Right lobe of liver (tissue), 6 donors: ENCODE measurements at regions not wholly inside any gene's neighbourhood (a gene's known extent, or its start where the extent isn't known, plus 50 kb on each side); places are given as distances from the start of the nearest gene placed in this dataset.

Experiments
- ATAC-seq, 4 donors: fragments of 200-7000 bp; cut with Tn5 transposase; one replicate each; pipeline ENCODE4 v1.9.1; 2020; ENCODE audit warnings: mild to moderate bottlenecking in 4 of 4, moderate library complexity in 4 of 4
- DNase-seq, 3 donors: peaks; one replicate each; pipeline ENCODE4 v3.0.0-alpha.2; 2020
- H3K27ac ChIP-seq, 3 donors: fragments of 200-600 bp; one replicate each; pipeline ENCODE4 v1.8.0; 2022
- H3K27me3 ChIP-seq, 2 donors: fragments of 200-600 bp; one replicate each; pipeline ENCODE4 v1.8.0; 2022
- H3K36me3 ChIP-seq, 4 donors: fragments of 200-600 bp; sonication (generic) in 1 of 4; one replicate each; pipeline versions ENCODE4 v1.5.1 to v1.8.0; 2017 to 2022; ENCODE audit warnings: control low read depth in 1 of 4
- H3K4me1 ChIP-seq, 4 donors: fragments of 200-600 bp; sonication (generic) in 1 of 4; one replicate each; pipeline versions ENCODE4 v1.5.1 to v1.8.0; 2017 to 2022; ENCODE audit warnings: control low read depth in 1 of 4
- H3K4me3 ChIP-seq, 3 donors: fragments of 200-600 bp; one replicate each; pipeline ENCODE4 v1.8.0; 2022
- H3K9me3 ChIP-seq, 4 donors: fragments of 200-600 bp; sonication (generic) in 1 of 4; one replicate each; pipeline versions ENCODE4 v1.5.1 to v1.8.0; 2017 to 2022; ENCODE audit warnings: control low read depth in 1 of 4
- CTCF ChIP-seq, 4 donors: fragments of 200-600 bp in 3 of 4; fragments of 450-650 bp in 1 of 4; IDR thresholded peaks; one replicate each; pipeline versions ENCODE4 v1.5.1 to v1.8.0; 2016 to 2022; ENCODE audit warnings: antibody characterized with exemption in 4 of 4, mild to moderate bottlenecking in 2 of 4
- POLR2A ChIP-seq: fragments of 450-650 bp; IDR thresholded peaks from one replicate; pipeline ENCODE4 v1.6.1; 2017; ENCODE audit warnings: antibody characterized with exemption, mild to moderate bottlenecking
- WGBS: methylation state at CpG from one replicate; pipeline ENCODE4 v1.1.6; 2018; ENCODE audit warnings: low coverage, low lambda C conversion rate; ENCODE audit not compliant: insufficient coverage; ENCODE audit errors: missing lambda C conversion rate; 5-methylcytosine and 5-hydroxymethylcytosine counted together
- intact Hi-C, 2 donors: fragments of 100-400 bp; cut with DNase I; formaldehyde crosslinking; loops; one replicate each; pipeline versions ENCODE4 v1.11.2 to v1.14.1; 2022
- donor health status: DM: no; HTN: yes; CAD: no.
- donor health status: DM: no; HTN: no; CAD: no.
- donor health status: DM: no; HTN: no; CAD: no.
- donor health status: DM: no; HTN: yes; CAD: no.
- donor health status: DM: no; HTN: yes; CAD: no.

GRCh38 chr11:34744511-34744910 lies 123.6 kb downstream of the EHF start:
- intact Hi-C loops = no loop called here

GRCh38 chr11:34738237-34738636 lies 117.3 kb downstream of the EHF start:
- intact Hi-C loops = no loop called here

More at GRCh38 chr11:34744511-34744910, 123.6 kb downstream of the EHF start:
- Histone ChIP-seq H3K27ac (no peak overlapping the region), H3K36me3 (no peaks in the 10 kb centered on the region), H3K9me3 (no peaks in the 10 kb centered on the region), H3K4me3 (no peak overlapping the region), H3K4me1 (peaks cover 0 to 7% (median 0%) of the 10 kb centered on the region in 4 donors), H3K27me3 (no peaks in the 10 kb centered on the region)
- DNase-seq = no peak
- TF ChIP-seq POLR2A = no peak
- TF ChIP-seq CTCF (IDR thresholded peaks at IDR 0.05) = no peak
- no peak for ATAC-seq
- 100% methylated on average over 1 of the region's 3 CpGs for WGBS

GRCh38 chr11:34732831-34733230 lies 111.9 kb downstream of the EHF start:
- Histone ChIP-seq H3K4me1 (no peaks in the 10 kb centered on the region), H3K36me3 (no peaks in the 10 kb centered on the region), H3K9me3 (no peaks in the 10 kb centered on the region), H3K27ac (no peak overlapping the region), H3K4me3 (no peak overlapping the region), H3K27me3 (no peaks in the 10 kb centered on the region)
- ATAC-seq (peak in 3 of 4 donors; percentile 30 to 64 (median 62)), DNase-seq (no peak)
- intact Hi-C loops = no loop called here
- WGBS = 24% methylated on average over 1 of the region's 1 CpG
- TF ChIP-seq CTCF (IDR thresholded peaks at IDR 0.05) (no peak), POLR2A (no peak)

More at GRCh38 chr11:34738237-34738636, 117.3 kb downstream of the EHF start:
- H3K4me1 ChIP-seq = no peaks in the 10 kb centered on the region
- TF ChIP-seq CTCF (IDR thresholded peaks at IDR 0.05) (no peak), POLR2A (no peak)
- H3K36me3 ChIP-seq = no peaks in the 10 kb centered on the region
- no peaks in the 10 kb centered on the region for H3K27me3 ChIP-seq
- no peaks in the 10 kb centered on the region for H3K9me3 ChIP-seq
- no peak overlapping the region for H3K4me3 ChIP-seq
- H3K27ac ChIP-seq = no peak overlapping the region
- WGBS = 81% methylated on average over 5 of the region's 5 CpGs
- DNase-seq (no peak), ATAC-seq (no peak)

GRCh38 chr11:34731603-34732002 lies 110.7 kb downstream of the EHF start:
- Histone ChIP-seq H3K9me3 (no peaks in the 10 kb centered on the region), H3K4me1 (no peaks in the 10 kb centered on the region), H3K27ac (no peak overlapping the region), H3K27me3 (no peaks in the 10 kb centered on the region), H3K4me3 (no peak overlapping the region), H3K36me3 (no peaks in the 10 kb centered on the region)
- TF ChIP-seq POLR2A (no peak), CTCF (IDR thresholded peaks at IDR 0.05) (no peak)
- DNase-seq = no peak
- intact Hi-C loops = no loop called here
- WGBS = 90% methylated on average over 2 of the region's 3 CpGs
- no peak for ATAC-seq
